HG02678 (cell line): ENCODE measurements at regions not wholly inside any gene's neighbourhood (a gene's known extent, or its start where the extent isn't known, plus 50 kb on each side); places are given as distances from the start of the nearest gene placed in this dataset.

Source experiments
- ATAC-seq: cut with Tn5 transposase; IDR thresholded peaks from one replicate; pipeline ENCODE4 v1.9.1; 2021; ENCODE audit warnings: mild to moderate bottlenecking, moderate library complexity; ENCODE audit not compliant: unreplicated experiment

GRCh38 chr10:83564889-83565588 is 574.3 kb upstream of the GHITM start:
- no peak for ATAC-seq

GRCh38 chr10:83572036-83572435 is 567.3 kb upstream of the GHITM start:
- no peak for ATAC-seq

- ATAC-seq = no peak
Measured at GRCh38 chr10:83574770-83575169, 564.5 kb upstream of the GHITM start.

- no peak for ATAC-seq
Measured at GRCh38 chr10:83577421-83577820, 561.9 kb upstream of the GHITM start.

GRCh38 chr10:83580373-83581012 is 558.8 kb upstream of the GHITM start:
- ATAC-seq = no peak

GRCh38 chr10:83582407-83583095 is 556.8 kb upstream of the GHITM start:
- no peak for ATAC-seq

GRCh38 chr10:83585686-83586085 is 553.6 kb upstream of the GHITM start:
- ATAC-seq = no peak

- no peak for ATAC-seq
Measured at GRCh38 chr10:83592337-83592935, 546.9 kb upstream of the GHITM start.

- ATAC-seq = peak; percentile 94
Measured at GRCh38 chr10:83603708-83604107, 535.6 kb upstream of the GHITM start.

GRCh38 chr10:83605783-83606630 is 533.3 kb upstream of the GHITM start:
- ATAC-seq = no peak

- no peak for ATAC-seq
Measured at GRCh38 chr10:83607959-83608745, 531.2 kb upstream of the GHITM start.

- no peak for ATAC-seq
Measured at GRCh38 chr10:83612050-83612449, 527.3 kb upstream of the GHITM start.

GRCh38 chr10:83612746-83613145 is 526.6 kb upstream of the GHITM start:
- ATAC-seq = no peak

GRCh38 chr10:83617172-83617571 is 522.1 kb upstream of the GHITM start:
- ATAC-seq = no peak

- no peak for ATAC-seq
Measured at GRCh38 chr10:83617692-83618545, 521.4 kb upstream of the GHITM start.

GRCh38 chr10:83625831-83626360 is 513.4 kb upstream of the GHITM start:
- ATAC-seq = no peak

GRCh38 chr10:83632701-83633100 is 506.6 kb upstream of the GHITM start:
- no peak for ATAC-seq

- ATAC-seq = no peak
Measured at GRCh38 chr10:83633547-83633946, 505.8 kb upstream of the GHITM start.

- ATAC-seq = no peak
Measured at GRCh38 chr10:83636826-83637225, 502.5 kb upstream of the GHITM start.
